ENCODE measurements at regions not wholly inside any gene's neighbourhood (a gene's known extent, or its start where the extent isn't known, plus 50 kb on each side); places are given as distances from the start of the nearest gene placed in this dataset.

DNA sequence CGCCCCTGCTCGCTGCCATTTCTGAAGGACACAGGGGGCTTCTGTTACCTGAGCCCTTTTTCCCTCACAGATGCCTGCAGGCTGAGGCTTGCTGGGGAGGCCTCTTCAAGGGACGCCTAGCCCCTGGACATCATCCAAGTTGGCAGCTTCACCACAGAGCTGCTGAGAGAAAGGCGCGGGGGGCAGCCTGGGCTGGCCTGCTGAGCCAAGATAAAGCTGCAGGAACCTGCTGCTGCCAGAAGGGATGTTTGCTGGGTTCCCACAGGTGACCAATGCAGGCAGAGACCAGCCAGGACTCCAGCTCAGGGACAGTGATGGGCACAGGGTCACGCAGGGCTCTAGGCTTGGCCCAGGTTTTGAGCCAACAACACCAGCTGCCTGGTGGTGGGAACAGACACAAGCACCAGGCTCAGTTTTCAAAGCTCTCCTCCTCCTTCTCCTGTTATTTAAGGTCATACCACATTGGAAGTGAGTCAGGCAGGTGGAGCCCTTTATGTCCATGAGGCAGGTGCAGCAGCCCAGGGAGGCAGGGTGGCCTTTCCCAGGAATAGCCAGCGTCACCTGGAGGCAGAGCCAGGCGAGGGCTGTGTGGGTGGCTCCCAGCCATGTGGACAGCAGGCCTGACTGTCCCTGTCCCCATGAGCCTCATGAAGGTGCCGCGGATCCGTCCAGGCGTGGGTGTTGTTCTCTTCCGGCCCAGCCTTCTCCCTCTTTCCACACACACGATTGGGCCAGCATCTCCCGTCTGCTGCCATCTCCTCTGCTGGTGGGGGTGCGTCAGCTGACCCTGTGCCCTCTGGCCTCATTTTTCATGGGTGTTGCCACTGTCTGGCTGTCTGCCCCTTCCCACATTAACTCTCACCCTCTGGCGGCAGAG is 515.5 kb upstream of the MYT1L start:
- no peaks in the 10 kb centered on the region for H3K27me3 Mint-ChIP-seq (ENCODE audit: low read depth)

DNA sequence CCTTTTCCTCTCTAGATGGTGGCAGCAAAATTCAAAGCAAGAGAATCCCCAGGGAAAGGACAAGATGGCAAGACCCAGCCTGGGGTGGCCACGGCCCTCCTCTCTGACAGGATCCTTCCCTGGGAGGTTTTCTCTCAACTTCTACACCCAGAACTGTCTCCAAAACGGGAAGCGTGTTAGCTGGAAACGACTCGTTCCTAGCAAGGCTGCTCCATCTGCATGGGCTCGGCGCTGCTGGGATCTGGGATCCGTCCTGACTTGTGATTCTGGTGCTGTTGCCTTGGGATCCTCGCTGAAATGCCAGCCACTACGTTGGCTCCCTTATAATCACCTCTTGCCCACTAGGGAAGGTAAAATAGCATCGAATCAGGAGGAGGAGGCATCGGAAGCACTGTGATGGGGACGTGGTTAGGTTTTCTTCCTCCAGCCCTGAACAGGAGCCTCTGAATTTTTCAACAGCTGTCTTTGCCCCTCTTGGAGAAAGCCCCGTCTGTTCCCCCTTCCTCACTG is 514.8 kb upstream of the MYT1L start:
- Mint-ChIP-seq H3K27ac (ENCODE audit: unreplicated experiment) (no peak overlapping the region), H3K4me3 (no peak overlapping the region), H3K36me3 (ENCODE audit: low read depth) (no peaks in the 10 kb centered on the region), H3K4me1 (peaks cover 6% of the 10 kb centered on the region), H3K9me3 (no peaks in the 10 kb centered on the region), H3K27me3 (ENCODE audit: low read depth) (no peaks in the 10 kb centered on the region)
- TF ChIP-seq, protein P1, sequence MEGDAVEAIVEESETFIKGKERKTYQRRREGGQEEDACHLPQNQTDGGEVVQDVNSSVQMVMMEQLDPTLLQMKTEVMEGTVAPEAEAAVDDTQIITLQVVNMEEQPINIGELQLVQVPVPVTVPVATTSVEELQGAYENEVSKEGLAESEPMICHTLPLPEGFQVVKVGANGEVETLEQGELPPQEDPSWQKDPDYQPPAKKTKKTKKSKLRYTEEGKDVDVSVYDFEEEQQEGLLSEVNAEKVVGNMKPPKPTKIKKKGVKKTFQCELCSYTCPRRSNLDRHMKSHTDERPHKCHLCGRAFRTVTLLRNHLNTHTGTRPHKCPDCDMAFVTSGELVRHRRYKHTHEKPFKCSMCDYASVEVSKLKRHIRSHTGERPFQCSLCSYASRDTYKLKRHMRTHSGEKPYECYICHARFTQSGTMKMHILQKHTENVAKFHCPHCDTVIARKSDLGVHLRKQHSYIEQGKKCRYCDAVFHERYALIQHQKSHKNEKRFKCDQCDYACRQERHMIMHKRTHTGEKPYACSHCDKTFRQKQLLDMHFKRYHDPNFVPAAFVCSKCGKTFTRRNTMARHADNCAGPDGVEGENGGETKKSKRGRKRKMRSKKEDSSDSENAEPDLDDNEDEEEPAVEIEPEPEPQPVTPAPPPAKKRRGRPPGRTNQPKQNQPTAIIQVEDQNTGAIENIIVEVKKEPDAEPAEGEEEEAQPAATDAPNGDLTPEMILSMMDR (conservative IDR thresholded peaks at IDR 0.05), result no peak
- DNase-seq (ENCODE audit: low read depth, low spot score), result no peak

More for the DNA sequence above, 515.5 kb upstream of the MYT1L start:
- no peaks in the 10 kb centered on the region for H3K36me3 Mint-ChIP-seq (ENCODE audit: low read depth)
- no peak for DNase-seq (ENCODE audit: low read depth, low spot score)
- no peak overlapping the region for H3K27ac Mint-ChIP-seq (ENCODE audit: unreplicated experiment)
- TF ChIP-seq, protein P1 (conservative IDR thresholded peaks at IDR 0.05), result no peak
- no peak overlapping the region for H3K4me3 Mint-ChIP-seq
- H3K4me1 Mint-ChIP-seq, result peaks cover 6% of the 10 kb centered on the region
- H3K9me3 Mint-ChIP-seq, result no peaks in the 10 kb centered on the region

DNA sequence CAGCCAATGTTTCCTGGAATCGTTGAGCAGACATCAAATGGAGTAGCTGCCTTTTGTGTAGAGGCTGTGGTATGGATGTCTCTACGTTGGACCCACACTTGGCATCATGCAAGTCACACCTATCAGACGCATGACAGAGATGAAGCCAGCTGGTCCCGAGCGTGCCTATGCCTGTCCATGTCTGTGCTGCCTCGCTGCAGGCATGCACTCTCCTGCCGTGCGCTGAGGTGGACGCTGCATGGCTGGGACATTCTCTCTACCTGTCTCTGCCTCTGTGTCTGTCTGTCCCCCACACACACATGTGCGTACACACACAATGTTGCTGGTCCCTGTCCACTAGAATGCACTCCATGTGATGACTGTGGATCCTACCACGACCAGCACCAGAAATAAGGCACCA is 514.2 kb upstream of the MYT1L start:
- H3K4me3 Mint-ChIP-seq, result no peak overlapping the region
- H3K9me3 Mint-ChIP-seq, result no peaks in the 10 kb centered on the region
- peak overlapping the region; percentile 57 for H3K27ac Mint-ChIP-seq (ENCODE audit: unreplicated experiment)
- DNase-seq (ENCODE audit: low read depth, low spot score), result no peak
- H3K4me1 Mint-ChIP-seq, result peaks cover 6% of the 10 kb centered on the region
- no peaks in the 10 kb centered on the region for H3K36me3 Mint-ChIP-seq (ENCODE audit: low read depth)
- TF ChIP-seq, protein P1 (conservative IDR thresholded peaks at IDR 0.05), result no peak
- no peaks in the 10 kb centered on the region for H3K27me3 Mint-ChIP-seq (ENCODE audit: low read depth)

DNA sequence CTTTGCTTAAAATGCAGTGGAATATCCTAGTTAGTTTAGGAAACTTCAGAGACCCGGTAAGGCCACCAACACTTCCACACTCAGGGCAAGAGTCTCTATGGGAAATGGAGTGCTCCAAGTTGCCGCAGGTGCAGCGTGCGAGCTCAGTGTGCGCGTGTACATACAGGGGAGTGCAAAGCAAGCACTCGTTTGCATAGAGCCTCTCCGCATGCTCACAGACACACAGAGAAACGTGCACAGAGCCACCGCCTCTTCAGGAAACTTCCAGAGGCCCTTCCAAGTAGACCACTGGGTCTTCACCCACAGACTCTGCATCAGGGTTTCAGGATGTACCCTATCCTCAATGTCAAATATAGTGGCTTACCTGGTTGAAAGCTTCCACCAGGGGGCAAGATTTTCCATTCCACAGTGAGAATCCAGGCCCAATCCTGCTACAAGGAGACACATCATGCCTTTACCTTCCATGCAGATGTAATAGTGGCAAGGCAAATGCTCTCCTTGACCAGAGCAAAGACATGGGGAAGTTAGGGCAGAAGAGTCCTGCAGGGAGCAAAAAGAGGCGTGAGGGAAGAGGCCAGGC is 513.0 kb upstream of the MYT1L start:
- H3K4me1 Mint-ChIP-seq, result no peaks in the 10 kb centered on the region
- TF ChIP-seq, protein P1 (conservative IDR thresholded peaks at IDR 0.05), result peak; percentile 54
- no peaks in the 10 kb centered on the region for H3K27me3 Mint-ChIP-seq (ENCODE audit: low read depth)
- no peak overlapping the region for H3K27ac Mint-ChIP-seq (ENCODE audit: unreplicated experiment)
- no peaks in the 10 kb centered on the region for H3K9me3 Mint-ChIP-seq
- H3K4me3 Mint-ChIP-seq, result no peak overlapping the region
- DNase-seq (ENCODE audit: low read depth, low spot score), result no peak
- H3K36me3 Mint-ChIP-seq (ENCODE audit: low read depth), result no peaks in the 10 kb centered on the region

DNA sequence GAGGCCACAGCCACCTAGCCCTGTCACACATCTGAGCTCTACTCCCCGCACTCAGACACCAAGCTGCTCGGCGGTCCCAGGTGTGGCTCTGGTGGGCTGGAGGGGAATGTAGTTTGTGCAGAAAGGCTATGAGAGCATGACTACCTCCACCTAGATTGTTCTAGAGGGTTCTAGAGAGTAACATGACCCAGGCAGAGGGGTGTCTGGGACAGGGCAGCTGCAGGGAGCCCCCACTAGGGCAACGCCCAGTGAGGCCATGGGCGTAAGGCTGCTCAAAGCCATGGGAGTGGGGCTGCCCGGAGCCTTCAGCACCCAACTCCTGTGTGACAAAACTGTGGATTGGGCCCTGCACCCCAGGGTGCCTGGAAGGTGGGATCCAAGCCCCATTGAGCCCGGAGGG is 511.4 kb upstream of the MYT1L start:
- Mint-ChIP-seq H3K9me3 (no peaks in the 10 kb centered on the region), H3K4me3 (no peak overlapping the region), H3K27me3 (ENCODE audit: low read depth) (no peaks in the 10 kb centered on the region), H3K36me3 (ENCODE audit: low read depth) (no peaks in the 10 kb centered on the region), H3K4me1 (no peaks in the 10 kb centered on the region), H3K27ac (ENCODE audit: unreplicated experiment) (no peak overlapping the region)
- no peak for DNase-seq (ENCODE audit: low read depth, low spot score)
- TF ChIP-seq, protein P1 (conservative IDR thresholded peaks at IDR 0.05), result no peak
